Thymus (tissue), 11 donors: ENCODE measurements at regions not wholly inside any gene's neighbourhood (a gene's known extent, or its start where the extent isn't known, plus 50 kb on each side); places are given as distances from the start of the nearest gene placed in this dataset.

Source experiments
- DNase-seq, 9 donors: peaks; one replicate each; pipeline ENCODE4 v3.0.0-alpha.2; 2013; ENCODE audit warnings: low spot score in 9 of 9, low read depth in 6 of 9, missing footprints in 1 of 9
- H3K27ac ChIP-seq, 2 donors: one replicate each; pipeline ENCODE4 v1.5.1; 2013; ENCODE audit warnings: control low read depth in 1 of 2, low read depth in 1 of 2, low read length in 1 of 2, mild to moderate bottlenecking in 1 of 2, moderate library complexity in 1 of 2
- H3K27me3 ChIP-seq, 2 donors: one replicate each; pipeline ENCODE4 v1.5.1; 2013; ENCODE audit warnings: low read length in 1 of 2; ENCODE audit not compliant: control insufficient read depth in 2 of 2, insufficient read depth in 1 of 2
- H3K36me3 ChIP-seq, 2 donors: one replicate each; pipeline ENCODE4 v1.5.1; 2013; ENCODE audit warnings: low read length in 1 of 2, mild to moderate bottlenecking in 1 of 2, moderate library complexity in 1 of 2; ENCODE audit not compliant: control insufficient read depth in 2 of 2, insufficient read depth in 2 of 2
- H3K4me1 ChIP-seq, 2 donors: one replicate each; pipeline ENCODE4 v1.5.1; 2013; ENCODE audit warnings: low read length in 2 of 2; ENCODE audit not compliant: control insufficient read depth in 2 of 2, insufficient read depth in 2 of 2
- H3K4me3 ChIP-seq, 2 donors: one replicate each; pipeline ENCODE4 v1.5.1; 2013; ENCODE audit warnings: low read length in 2 of 2, control low read depth in 1 of 2, mild to moderate bottlenecking in 1 of 2
- H3K9me3 ChIP-seq, 2 donors: one replicate each; pipeline ENCODE4 v1.5.1; 2013; ENCODE audit warnings: low read length in 1 of 2, mild to moderate bottlenecking in 1 of 2; ENCODE audit not compliant: control insufficient read depth in 2 of 2, insufficient read depth in 1 of 2
- WGBS: extraction: QIAGEN DNeasy Blood & Tissue Kit; methylation state at CpG from one replicate; pipeline ENCODE4 v1.1.7; 2013; 5-methylcytosine and 5-hydroxymethylcytosine counted together
- donor health status: healthy.

GRCh38 chr6:105628156-105628860 lies 225.4 kb upstream of the PREP start:
- no peak for DNase-seq
- Histone ChIP-seq H3K4me3 (no peak overlapping the region), H3K9me3 (no peaks in the 10 kb centered on the region), H3K36me3 (no peaks in the 10 kb centered on the region), H3K4me1 (no peaks in the 10 kb centered on the region), H3K27ac (no peak overlapping the region), H3K27me3 (no peaks in the 10 kb centered on the region)
- 96% methylated on average over 7 of the region's 7 CpGs for WGBS

DNA sequence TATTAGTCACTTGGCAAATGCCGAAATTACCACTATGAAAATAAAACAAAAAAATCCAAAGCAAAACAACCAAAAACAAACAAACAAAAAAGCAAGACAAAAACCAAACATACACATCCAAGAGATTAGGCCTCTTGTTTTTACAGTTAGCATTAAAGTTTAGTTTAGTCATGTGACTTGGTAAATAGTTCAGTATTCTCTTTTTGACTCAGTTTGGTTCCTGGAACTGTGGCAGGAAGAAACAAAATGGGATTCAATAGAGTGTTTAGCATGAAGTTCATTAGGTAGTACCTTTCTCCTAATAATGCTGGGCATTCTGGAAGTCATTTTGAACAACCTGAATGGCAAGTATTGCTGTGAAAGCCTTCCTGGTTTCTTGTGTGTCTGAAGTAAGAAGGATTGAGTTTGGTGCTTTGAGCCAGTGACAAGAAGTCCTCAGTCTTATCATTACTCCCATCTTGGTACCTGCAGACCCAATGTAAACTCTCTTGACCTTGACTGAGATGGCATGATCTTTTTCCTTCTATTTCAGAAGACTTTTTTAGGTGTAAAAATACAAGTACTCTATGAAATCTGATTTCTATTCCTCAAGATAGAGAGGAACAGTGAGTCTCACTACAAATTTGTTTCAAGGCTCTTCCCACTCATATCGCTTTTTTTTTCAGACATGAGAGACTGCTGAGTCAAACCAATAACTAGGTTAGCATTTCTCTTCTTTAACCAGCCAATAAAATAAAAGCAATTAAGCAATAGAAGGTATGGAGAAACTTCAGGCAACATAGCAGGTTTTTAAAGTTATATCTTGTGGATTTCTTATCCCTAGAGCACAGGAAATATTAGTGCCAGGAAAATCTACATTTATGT lies 223.6 kb upstream of the PREP start:
- no peaks in the 10 kb centered on the region for H3K27me3 ChIP-seq
- no peak overlapping the region for H3K4me3 ChIP-seq
- no peak for DNase-seq
- no peaks in the 10 kb centered on the region for H3K36me3 ChIP-seq
- WGBS, result 96% methylated on average over 2 of the region's 2 CpGs
- no peaks in the 10 kb centered on the region for H3K9me3 ChIP-seq
- H3K27ac ChIP-seq, result no peak overlapping the region
- no peaks in the 10 kb centered on the region for H3K4me1 ChIP-seq

GRCh38 chr6:105624021-105624420 lies 221.1 kb upstream of the PREP start:
- DNase-seq, result no peak
- no peaks in the 10 kb centered on the region for H3K27me3 ChIP-seq
- no peak overlapping the region for H3K27ac ChIP-seq
- WGBS, result 95% methylated on average over 3 of the region's 3 CpGs
- H3K4me3 ChIP-seq, result no peak overlapping the region
- H3K4me1 ChIP-seq, result no peaks in the 10 kb centered on the region
- no peaks in the 10 kb centered on the region for H3K36me3 ChIP-seq
- no peaks in the 10 kb centered on the region for H3K9me3 ChIP-seq

- DNase-seq, result no peak
Measured at GRCh38 chr6:105622226-105622625, 219.3 kb upstream of the PREP start.

DNA sequence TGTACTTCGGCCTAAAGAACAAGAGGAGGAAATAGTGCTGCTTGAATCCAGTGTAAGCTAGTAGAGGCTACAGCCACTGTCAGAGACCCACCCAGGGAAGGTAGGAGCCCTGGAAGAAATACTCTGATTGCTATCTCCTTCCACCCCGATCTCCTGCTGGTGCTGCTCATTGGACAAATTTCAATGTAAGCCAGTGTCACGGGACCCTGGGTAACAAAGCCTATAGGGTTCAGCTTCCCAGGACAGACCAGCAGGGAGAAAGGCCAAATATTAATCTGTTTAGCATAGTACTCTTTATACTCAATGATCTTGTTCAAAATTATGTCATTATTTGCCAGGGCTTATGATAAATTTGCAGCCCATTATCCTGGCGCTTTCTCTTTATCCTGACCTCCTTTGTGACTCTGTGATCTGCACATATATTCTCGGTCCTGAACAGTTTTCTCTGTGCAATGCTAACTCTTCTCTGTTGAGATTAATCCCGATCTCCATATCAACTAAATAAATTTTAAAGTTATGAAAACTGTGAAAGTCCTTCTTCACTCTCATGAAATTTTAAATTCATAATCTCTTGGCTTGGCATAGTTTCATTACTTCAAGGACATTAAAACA lies 218.8 kb upstream of the PREP start:
- 93% methylated on average over 6 of the region's 6 CpGs for WGBS

More at GRCh38 chr6:105622226-105622625, 219.3 kb upstream of the PREP start:
- Histone ChIP-seq H3K4me3 (no peak overlapping the region), H3K4me1 (no peaks in the 10 kb centered on the region), H3K27me3 (no peaks in the 10 kb centered on the region), H3K36me3 (no peaks in the 10 kb centered on the region), H3K27ac (no peak overlapping the region), H3K9me3 (no peaks in the 10 kb centered on the region)
- WGBS, result 94% methylated on average over 3 of the region's 3 CpGs

GRCh38 chr6:105620878-105621277 lies 218.0 kb upstream of the PREP start:
- 90% methylated on average over 3 of the region's 3 CpGs for WGBS
- Histone ChIP-seq H3K4me1 (no peaks in the 10 kb centered on the region), H3K27ac (no peak overlapping the region), H3K27me3 (no peaks in the 10 kb centered on the region), H3K36me3 (no peaks in the 10 kb centered on the region), H3K4me3 (no peak overlapping the region), H3K9me3 (no peaks in the 10 kb centered on the region)
- DNase-seq, result no peak

More for the DNA sequence above, 218.8 kb upstream of the PREP start:
- no peak for DNase-seq
- Histone ChIP-seq H3K36me3 (no peaks in the 10 kb centered on the region), H3K4me3 (no peak overlapping the region), H3K27ac (no peak overlapping the region), H3K27me3 (no peaks in the 10 kb centered on the region), H3K4me1 (no peaks in the 10 kb centered on the region), H3K9me3 (no peaks in the 10 kb centered on the region)

DNA sequence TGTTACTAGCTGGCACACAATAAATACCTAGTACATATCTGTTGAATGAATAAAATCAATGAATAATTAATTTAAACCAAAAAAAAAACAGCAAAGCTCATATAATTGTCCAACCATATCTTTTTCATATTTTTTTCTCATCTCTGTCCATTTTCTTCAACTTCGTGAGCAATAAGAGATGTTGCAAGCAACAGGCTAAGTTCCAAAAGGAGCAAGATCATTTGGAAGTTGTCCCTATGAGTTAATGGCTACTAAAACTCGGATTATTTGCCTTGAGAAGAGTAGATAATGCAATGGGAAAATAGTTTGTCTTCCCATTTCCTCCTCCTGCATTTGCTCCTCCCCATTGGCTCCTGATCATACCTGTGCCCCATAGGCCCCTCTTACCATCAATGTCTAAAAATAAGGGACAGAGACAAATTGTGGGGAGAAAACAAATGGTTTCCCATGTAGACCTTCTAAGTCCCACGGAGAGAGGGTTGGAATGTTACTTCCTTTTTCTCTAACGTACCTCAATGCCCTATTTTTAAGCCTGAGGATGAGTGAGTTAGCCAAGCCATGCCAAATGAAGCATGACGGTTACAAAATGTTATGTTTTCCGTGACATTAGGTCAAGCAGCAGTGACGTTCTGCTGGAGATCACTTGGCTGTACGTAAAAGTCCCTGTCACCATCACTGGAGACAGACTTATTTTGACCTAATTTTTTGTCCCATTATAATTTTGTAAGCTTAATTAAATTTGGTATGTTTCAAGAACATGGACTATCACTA lies 217.3 kb upstream of the PREP start:
- Histone ChIP-seq H3K27me3 (no peaks in the 10 kb centered on the region), H3K4me1 (no peaks in the 10 kb centered on the region), H3K36me3 (no peaks in the 10 kb centered on the region), H3K4me3 (no peak overlapping the region), H3K27ac (no peak overlapping the region), H3K9me3 (peaks cover 0 to 3% of the 10 kb centered on the region in 2 donors)
- DNase-seq, result no peak
- WGBS, result 82% methylated on average over 8 of the region's 8 CpGs

- peaks cover 0 to 3% of the 10 kb centered on the region in 2 donors for H3K9me3 ChIP-seq
- no peaks in the 10 kb centered on the region for H3K36me3 ChIP-seq
- no peak overlapping the region for H3K27ac ChIP-seq
- H3K27me3 ChIP-seq, result no peaks in the 10 kb centered on the region
- DNase-seq, result no peak
- WGBS, result 93% methylated on average over 1 of the region's 1 CpG
- H3K4me1 ChIP-seq, result no peaks in the 10 kb centered on the region
- H3K4me3 ChIP-seq, result no peak overlapping the region
Measured at GRCh38 chr6:105618247-105618646, 215.4 kb upstream of the PREP start.
